ENCODE measurements at regions not wholly inside any gene's neighbourhood (a gene's known extent, or its start where the extent isn't known, plus 50 kb on each side); places are given as distances from the start of the nearest gene placed in this dataset.

- in situ Hi-C loops (cut with HindIII; ENCODE audit: extremely low pct_ligation_motif_present, low pct_unique_long_range_greater_than_20kb): no loop called here
- CTCF ChIA-PET (ENCODE audit: low intra/inter-chr PET ratio, low total read pairs): no interaction called here
- TF ChIP-seq BRD4 (CRISPR knock-in tag; IDR thresholded peaks at IDR 0.05) (0 out of 2 replicates have a peak, but pooled peaks have one; percentile 27), ATF7 (IDR thresholded peaks at IDR 0.05) (no peak), ATF7 (CRISPR knock-in tag; IDR thresholded peaks at IDR 0.05) (no peak), ZNF790 (CRISPR knock-in tag; IDR thresholded peaks at IDR 0.05; ENCODE audit: borderline replicate concordance) (no peak), NFATC3 (CRISPR knock-in tag; IDR thresholded peaks at IDR 0.05) (no peak), NRL (CRISPR knock-in tag; IDR thresholded peaks at IDR 0.05; ENCODE audit: borderline replicate concordance) (no peak), ZNF761 (CRISPR knock-in tag; conservative IDR thresholded peaks at IDR 0.05) (no peak), NFKBIZ (CRISPR knock-in tag; IDR thresholded peaks at IDR 0.05) (no peak), ZC3H13 (CRISPR knock-in tag; IDR thresholded peaks at IDR 0.05) (no peak), MIER2 (CRISPR knock-in tag; IDR thresholded peaks at IDR 0.05) (no peak), ZNF572 (CRISPR knock-in tag; IDR thresholded peaks at IDR 0.05) (no peak), ZNF687 (CRISPR knock-in tag; IDR thresholded peaks at IDR 0.05) (peak; percentile 37; the same call in 1 of the 2 replicates)
Measured at GRCh38 chr1:8113262-8114220, 87.4 kb upstream of the ERRFI1 start.

More at GRCh38 chr1:8113262-8114220, 87.4 kb upstream of the ERRFI1 start:
- 89% methylated on average over 17 of the region's 17 CpGs for WGBS (ENCODE audit: low lambda C conversion rate)
- Histone ChIP-seq H3K4me3 (replicated peaks in 1 of 3; ENCODE audit: insufficient read depth in 1 of 3, low read depth in 2 of 3, low read length in 3 of 3) (no peak overlapping the region), H3K9ac (ENCODE audit: insufficient read depth, low read depth, low read length) (no peak overlapping the region), H3K4me1 (ENCODE audit: insufficient read depth, low read length) (peaks cover 63% of the 10 kb centered on the region), H3K27ac (ENCODE audit: extremely low read length, insufficient read depth, low read length) (no peak overlapping the region), H2AFZ (ENCODE audit: low read length) (no peak overlapping the region), H3K79me2 (ENCODE audit: insufficient read depth, low read length) (peaks cover 3% of the 10 kb centered on the region), H4K20me1 (ENCODE audit: insufficient read depth, low read length) (no peaks in the 10 kb centered on the region), H3K4me2 (ENCODE audit: low read depth, low read length) (no peak overlapping the region), H3K36me3 (replicated peaks in 1 of 2; ENCODE audit: control insufficient read depth in 1 of 2, insufficient read depth in 2 of 2, low read length in 2 of 2) (no peaks in the 10 kb centered on the region), H3K9me3 (ENCODE audit: low read length) (no peaks in the 10 kb centered on the region), H3K27me3 (ENCODE audit: control insufficient read depth in 1 of 2, insufficient read depth in 2 of 2, low read length in 2 of 2) (no peaks in the 10 kb centered on the region)
- intact Hi-C loops (cut with micrococcal nuclease; ENCODE audit: unreplicated experiment): no loop called here
- DNase-seq (ENCODE audit: low spot score) (no peak), ATAC-seq (no peak), FAIRE-seq (no peak)
- POLR2A ChIA-PET: no interaction called here
- BruUV-seq (replicated peaks): no TSS peak
